GM12873 (cell line): ENCODE measurements at regions not wholly inside any gene's neighbourhood (a gene's known extent, or its start where the extent isn't known, plus 50 kb on each side); places are given as distances from the start of the nearest gene placed in this dataset.

Experiments
- TF ChIP-seq, protein P1 (sequence below): IDR thresholded peaks from 2 replicates; pipeline ENCODE4 v1.5.1; 2012; ENCODE audit warnings: low read depth, mild to moderate bottlenecking, moderate library complexity, low read length, control low read depth; ENCODE audit not compliant: insufficient read depth; ENCODE audit errors: missing control alignments

DNA sequence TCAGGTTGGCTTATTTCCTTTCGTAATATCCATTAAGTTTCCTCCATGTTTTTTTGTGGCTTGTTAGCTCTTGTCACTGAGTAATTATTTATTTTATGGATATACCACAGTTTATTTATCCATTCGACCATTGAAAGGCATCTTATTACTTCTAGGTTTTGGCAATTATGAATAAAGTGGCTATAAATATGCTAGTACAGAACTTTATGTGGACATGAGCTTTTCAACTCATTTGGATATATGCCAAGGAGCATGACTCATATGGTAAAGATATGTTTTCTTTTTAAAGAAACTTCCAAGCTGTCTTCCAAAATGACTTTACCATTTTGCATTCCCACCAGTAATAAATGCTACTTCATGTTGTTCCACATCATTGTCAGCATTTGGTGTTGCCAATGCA lies 803.6 kb downstream of the GLUD2 start:
- TF ChIP-seq, protein P1, sequence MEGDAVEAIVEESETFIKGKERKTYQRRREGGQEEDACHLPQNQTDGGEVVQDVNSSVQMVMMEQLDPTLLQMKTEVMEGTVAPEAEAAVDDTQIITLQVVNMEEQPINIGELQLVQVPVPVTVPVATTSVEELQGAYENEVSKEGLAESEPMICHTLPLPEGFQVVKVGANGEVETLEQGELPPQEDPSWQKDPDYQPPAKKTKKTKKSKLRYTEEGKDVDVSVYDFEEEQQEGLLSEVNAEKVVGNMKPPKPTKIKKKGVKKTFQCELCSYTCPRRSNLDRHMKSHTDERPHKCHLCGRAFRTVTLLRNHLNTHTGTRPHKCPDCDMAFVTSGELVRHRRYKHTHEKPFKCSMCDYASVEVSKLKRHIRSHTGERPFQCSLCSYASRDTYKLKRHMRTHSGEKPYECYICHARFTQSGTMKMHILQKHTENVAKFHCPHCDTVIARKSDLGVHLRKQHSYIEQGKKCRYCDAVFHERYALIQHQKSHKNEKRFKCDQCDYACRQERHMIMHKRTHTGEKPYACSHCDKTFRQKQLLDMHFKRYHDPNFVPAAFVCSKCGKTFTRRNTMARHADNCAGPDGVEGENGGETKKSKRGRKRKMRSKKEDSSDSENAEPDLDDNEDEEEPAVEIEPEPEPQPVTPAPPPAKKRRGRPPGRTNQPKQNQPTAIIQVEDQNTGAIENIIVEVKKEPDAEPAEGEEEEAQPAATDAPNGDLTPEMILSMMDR: no peak

DNA sequence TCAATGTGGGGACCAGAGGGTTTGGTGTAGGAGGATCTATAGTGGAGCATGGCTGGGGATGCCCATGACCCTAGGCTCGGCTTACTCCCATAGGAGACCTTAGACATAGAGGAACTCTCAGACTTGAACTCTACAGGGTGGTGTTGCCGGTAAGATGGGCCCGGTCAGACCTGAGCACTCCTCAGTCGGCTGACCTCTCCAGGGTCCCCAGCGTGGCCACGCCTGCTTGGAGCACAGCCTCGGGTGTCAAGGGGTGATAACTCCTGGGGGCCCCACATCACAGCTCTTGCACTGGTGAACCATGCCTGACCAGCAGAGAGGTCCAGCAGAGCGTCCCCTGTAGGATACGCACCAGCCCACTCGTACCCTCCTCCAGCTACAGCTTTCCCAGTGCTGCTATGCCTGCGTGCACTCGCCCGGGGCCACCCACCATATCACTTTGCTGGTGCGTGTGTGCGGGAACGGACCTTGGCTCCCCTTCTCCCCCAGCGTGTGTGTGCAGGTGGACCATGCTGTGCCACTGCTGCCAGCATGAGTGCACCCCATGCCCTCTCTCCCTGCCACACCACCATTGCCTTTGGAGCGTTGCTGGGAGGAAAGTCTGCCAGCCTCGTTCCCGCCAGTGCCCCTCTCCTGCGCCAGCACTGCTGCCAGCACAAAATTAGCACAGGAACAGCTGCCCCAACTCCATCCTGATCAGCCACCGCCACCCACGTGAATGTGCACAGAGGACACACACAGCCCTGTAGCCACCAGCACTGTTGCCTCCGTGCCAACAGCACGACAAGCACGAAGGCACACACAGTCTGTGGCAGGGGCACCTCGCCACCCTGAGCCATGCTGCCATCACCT lies 806.6 kb downstream of the GLUD2 start:
- TF ChIP-seq, protein P1: no peak

DNA sequence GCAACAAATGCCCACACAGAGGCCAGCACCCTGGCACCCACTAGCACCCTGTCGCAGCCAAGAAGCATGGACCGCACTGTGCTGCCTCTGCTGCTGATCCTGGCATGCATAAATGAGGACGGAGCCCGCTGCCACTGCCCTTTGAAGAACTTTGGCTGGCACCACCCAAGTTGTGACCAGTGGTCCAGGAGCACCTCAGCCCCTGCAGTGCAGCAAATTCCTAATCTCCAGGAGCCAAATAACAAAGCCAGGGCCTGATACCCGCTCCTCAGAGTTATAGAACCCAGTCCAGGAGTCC lies 807.2 kb downstream of the GLUD2 start:
- TF ChIP-seq, protein P1: no peak

DNA sequence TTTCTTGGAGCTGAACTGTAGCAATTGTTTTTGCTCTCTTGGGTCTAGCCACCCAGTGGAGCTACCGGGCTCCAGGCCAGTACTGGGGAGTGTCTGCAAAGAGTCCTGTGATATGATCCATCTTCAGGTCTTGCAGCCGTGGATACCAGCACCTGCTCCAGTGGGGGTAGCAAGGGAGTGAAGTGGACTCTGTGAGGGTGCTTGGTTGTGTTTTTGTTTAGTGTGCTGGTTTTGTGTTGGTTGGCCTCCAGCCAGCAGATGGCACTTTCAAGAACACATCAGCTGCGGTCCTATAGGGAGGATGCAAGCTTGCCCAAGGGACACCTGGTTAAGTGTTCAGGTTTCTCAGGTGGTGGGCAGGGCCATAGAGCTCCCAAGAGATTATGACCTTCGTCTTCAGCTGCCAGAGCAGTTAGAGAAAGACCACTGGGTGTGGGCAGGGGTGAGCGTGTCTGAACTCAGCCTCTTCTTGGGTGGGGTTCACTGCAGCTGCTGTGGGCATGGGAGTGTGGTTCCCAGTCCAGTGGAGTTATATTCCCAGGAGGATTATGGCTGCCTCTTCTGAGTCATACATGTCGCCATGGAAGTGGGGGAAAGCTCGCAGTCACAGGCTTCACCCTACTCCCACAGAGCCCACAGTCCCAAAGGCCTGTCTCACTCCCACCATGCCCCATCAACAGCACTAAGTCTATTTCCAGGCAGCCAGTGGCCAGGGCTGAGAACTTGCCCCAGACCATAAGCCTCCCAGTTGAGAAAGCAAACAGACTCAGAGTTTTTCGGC lies 811.6 kb downstream of the GLUD2 start:
- TF ChIP-seq, protein P1: no peak

DNA sequence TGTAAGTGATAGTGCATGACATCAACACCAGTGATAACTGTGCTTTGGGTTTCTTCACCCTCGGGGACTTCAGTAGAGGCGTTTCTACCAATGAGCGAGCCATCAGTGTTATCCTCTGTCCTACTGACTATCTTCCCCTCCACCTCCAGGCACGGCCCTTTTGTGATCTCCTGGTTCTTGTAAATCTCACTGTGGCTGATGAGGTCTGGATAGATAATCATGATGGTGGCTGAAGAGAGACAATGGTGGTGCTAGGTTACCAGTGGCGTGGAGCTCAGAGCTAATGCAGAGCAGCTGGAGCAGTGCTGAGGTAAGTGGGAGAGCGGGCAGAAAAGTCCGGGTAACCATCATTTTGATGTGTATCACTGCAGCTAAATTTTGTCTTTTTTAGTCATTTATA lies 816.6 kb downstream of the GLUD2 start:
- TF ChIP-seq, protein P1: no peak

DNA sequence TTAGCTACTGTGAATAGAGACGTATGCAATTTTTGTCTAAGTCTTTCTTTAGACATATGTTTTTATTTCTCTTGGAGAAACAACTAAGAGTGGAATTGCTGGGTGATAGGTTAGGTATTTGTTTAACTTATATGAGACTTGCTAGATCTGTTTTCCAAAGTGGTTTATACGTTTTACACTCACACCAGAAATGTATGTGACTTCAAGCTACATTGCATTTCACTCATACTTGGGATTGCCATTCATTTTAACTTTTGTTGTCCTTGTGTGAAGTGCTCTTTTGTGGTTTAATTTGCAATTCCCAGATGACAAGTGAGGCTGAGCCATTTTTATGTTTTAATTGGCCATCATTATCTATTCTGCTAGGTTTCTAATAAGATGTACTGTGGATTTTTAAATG lies 817.2 kb downstream of the GLUD2 start:
- TF ChIP-seq, protein P1: no peak

DNA sequence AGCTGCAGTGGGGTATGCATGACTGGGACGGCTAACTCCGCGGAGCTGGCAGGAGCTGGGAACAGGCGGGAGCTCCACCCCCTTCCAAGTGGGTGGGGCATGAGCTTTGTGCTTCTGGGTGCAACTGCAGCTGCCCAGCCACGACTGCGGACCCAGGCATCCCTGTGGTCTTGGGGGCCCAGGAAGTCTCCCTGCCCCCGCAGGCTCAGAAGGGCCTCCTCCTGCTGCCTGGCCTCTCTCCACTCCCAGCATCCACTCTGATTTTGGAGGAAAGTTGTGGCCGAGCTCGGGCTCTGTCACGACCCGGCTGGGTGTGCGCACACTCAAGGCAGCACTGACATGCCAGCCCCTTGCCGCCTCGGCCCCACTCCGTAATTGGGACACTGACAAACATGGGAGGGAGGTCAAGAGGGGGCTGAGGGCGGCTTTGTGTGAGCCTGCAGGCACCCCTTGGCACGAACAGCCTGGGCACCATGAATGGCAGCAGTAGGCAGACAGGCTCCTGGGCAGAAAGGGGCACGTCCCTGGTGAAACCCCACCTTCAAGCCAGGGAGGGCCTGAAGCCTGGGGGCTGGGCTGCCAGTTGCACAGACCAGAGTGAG lies 822.6 kb downstream of the GLUD2 start:
- TF ChIP-seq, protein P1: no peak
